H1 (cell line): ENCODE measurements at regions not wholly inside any gene's neighbourhood (a gene's known extent, or its start where the extent isn't known, plus 50 kb on each side); places are given as distances from the start of the nearest gene placed in this dataset.

Experiments
- CTCF ChIA-PET: fragments of 300-600 bp; sonication (Branson Sonifier 250); formaldehyde crosslinking; loops from one replicate; lab custom pipeline; 2021; ENCODE audit not compliant: partially characterized antibody; lab: Charles Lee
- POLR2A ChIA-PET: fragments of 300-600 bp; sonication (Branson Sonifier 250); formaldehyde crosslinking; loops from one replicate; lab custom pipeline; 2021; ENCODE audit warnings: inconsistent platforms; ENCODE audit not compliant: partially characterized antibody; lab: Charles Lee
- DNase-seq, 2 experiments: peaks; one replicate each; pipeline versions ENCODE4 v3.0.0 to v3.0.0-alpha.2; 2010 to 2022; ENCODE audit warnings: low spot score in 2 of 2, low read depth in 1 of 2, mixed read lengths in 1 of 2
- FAIRE-seq: peaks from 2 replicates; lab custom pipeline; 2011; peaks lifted over from hg19 to GRCh38; lab: Jason Lieb, UNC
- H2AFZ ChIP-seq: 2 replicates; pipeline ENCODE4 v1.8.1; 2012; ENCODE audit warnings: low read length, inconsistent platforms
- H2AK5ac ChIP-seq: 2 replicates; pipeline ENCODE4 v1.6.1; 2013; ENCODE audit warnings: low read depth, low read length
- H2BK120ac ChIP-seq: replicated peaks from 2 replicates; pipeline ENCODE3; 2013; ENCODE audit warnings: low read depth, low read length, inconsistent platforms
- H2BK12ac ChIP-seq: 2 replicates; pipeline ENCODE4 v1.6.1; 2013; ENCODE audit warnings: low read depth, low read length
- H2BK15ac ChIP-seq: 2 replicates; pipeline ENCODE4 v1.6.1; 2013; ENCODE audit warnings: low read length
- H2BK20ac ChIP-seq: 2 replicates; pipeline ENCODE4 v1.6.1; 2013; ENCODE audit warnings: low read length
- H2BK5ac ChIP-seq: 2 replicates; pipeline ENCODE4 v1.6.1; 2013; ENCODE audit warnings: low read depth, low read length
- H3K14ac ChIP-seq: 2 replicates; pipeline ENCODE4 v1.6.1; 2013; ENCODE audit warnings: inconsistent platforms; ENCODE audit not compliant: insufficient read length
- H3K18ac ChIP-seq: 2 replicates; pipeline ENCODE4 v1.6.1; 2013; ENCODE audit warnings: low read length; ENCODE audit errors: extremely low read depth
- H3K23ac ChIP-seq: 2 replicates; pipeline ENCODE4 v1.6.1; 2013; ENCODE audit warnings: inconsistent platforms; ENCODE audit not compliant: insufficient read length
- H3K23me2 ChIP-seq: 2 replicates; pipeline ENCODE4 v1.6.1; 2013; ENCODE audit warnings: low read depth, low read length
- H3K27ac ChIP-seq: 2 replicates; pipeline ENCODE4 v1.6.1; 2011; ENCODE audit warnings: low read depth, low read length, inconsistent platforms
- H3K27me3 ChIP-seq, 4 experiments: replicated peaks in 1 of 4; 1 replicate in 1 of 4; 2 replicates in 3 of 4; pipeline versions ENCODE4 v1.6.1 to v1.8.1; 2011 to 2013; ENCODE audit warnings: low read length in 3 of 4, mild to moderate bottlenecking in 3 of 4, inconsistent platforms in 2 of 4, mixed read lengths in 2 of 4, moderate library complexity in 1 of 4; ENCODE audit not compliant: control insufficient read depth in 3 of 4, insufficient read depth in 3 of 4; ENCODE audit errors: extremely low read depth in 1 of 4
- H3K36me3 ChIP-seq, 4 experiments: 2 replicates each; pipeline versions ENCODE4 v1.6.1 to v1.8.1; 2011 to 2013; ENCODE audit warnings: mild to moderate bottlenecking in 4 of 4, low read length in 3 of 4, moderate library complexity in 2 of 4, control low read depth in 1 of 4, inconsistent platforms in 1 of 4; ENCODE audit not compliant: insufficient read depth in 4 of 4, control insufficient read depth in 2 of 4
- H3K4ac ChIP-seq: replicated peaks from 2 replicates; pipeline ENCODE3; 2013; ENCODE audit warnings: low read length, low read depth, mixed read lengths, inconsistent platforms; ENCODE audit not compliant: insufficient read length
- H3K4me1 ChIP-seq, 4 experiments: replicated peaks in 1 of 4; 1 replicate in 1 of 4; 2 replicates in 3 of 4; pipeline versions ENCODE4 v1.6.1 to v1.8.1; 2011 to 2013; ENCODE audit warnings: low read length in 3 of 4, inconsistent platforms in 2 of 4, mixed read lengths in 1 of 4; ENCODE audit not compliant: insufficient read depth in 4 of 4, control insufficient read depth in 3 of 4
- H3K4me2 ChIP-seq, 2 experiments: 2 replicates each; pipeline versions ENCODE4 v1.6.1 to v1.8.1; 2011 to 2013; ENCODE audit warnings: low read depth in 2 of 2, low read length in 2 of 2, control low read depth in 1 of 2, inconsistent platforms in 1 of 2, mild to moderate bottlenecking in 1 of 2; ENCODE audit not compliant: insufficient read depth in 1 of 2
- H3K4me3 ChIP-seq, 4 experiments: fragments of 200-600, 300-600 bp in 1 of 4; sonication (generic), shearing (Covaris generic), sonication (Bioruptor Twin) in 1 of 4; 2 replicates each; pipeline versions ENCODE4 v1.5.1 to v1.8.1; 2011 to 2016; ENCODE audit warnings: low read length in 4 of 4, low read depth in 3 of 4, control low read depth in 2 of 4, inconsistent platforms in 2 of 4, mild to moderate bottlenecking in 2 of 4, mixed read lengths in 1 of 4, moderate library complexity in 1 of 4; ENCODE audit not compliant: insufficient read depth in 2 of 4; ENCODE audit errors: extremely low read depth in 1 of 4
- H3K56ac ChIP-seq: replicated peaks from 2 replicates; pipeline ENCODE3; 2013; ENCODE audit warnings: low read depth, mild to moderate bottlenecking, mixed read lengths, low read length, inconsistent platforms; ENCODE audit not compliant: insufficient read length
- H3K79me1 ChIP-seq: 2 replicates; pipeline ENCODE4 v1.6.1; 2013; ENCODE audit warnings: low read depth, low read length, control low read depth
- H3K79me2 ChIP-seq, 2 experiments: 2 replicates each; pipeline versions ENCODE4 v1.6.1 to v1.8.1; 2012 to 2013; ENCODE audit warnings: low read length in 2 of 2, mild to moderate bottlenecking in 2 of 2, inconsistent platforms in 1 of 2; ENCODE audit not compliant: insufficient read depth in 2 of 2, control insufficient read depth in 1 of 2
- H3K9ac ChIP-seq, 4 experiments: replicated peaks in 1 of 4; 1 replicate in 1 of 4; 2 replicates in 3 of 4; pipeline versions ENCODE4 v1.6.1 to v1.8.1; 2011 to 2013; ENCODE audit warnings: low read depth in 3 of 4, low read length in 3 of 4, control low read depth in 2 of 4, mild to moderate bottlenecking in 2 of 4, moderate library complexity in 2 of 4, inconsistent platforms in 1 of 4; ENCODE audit errors: extremely low read depth in 1 of 4
- H3K9me3 ChIP-seq, 2 experiments: 2 replicates each; pipeline versions ENCODE4 v1.6.1 to v1.8.1; 2012 to 2013; ENCODE audit warnings: mild to moderate bottlenecking in 2 of 2, moderate library complexity in 2 of 2, control low read depth in 1 of 2, inconsistent platforms in 1 of 2, low read depth in 1 of 2, low read length in 1 of 2, mixed read lengths in 1 of 2; ENCODE audit not compliant: insufficient read depth in 2 of 2
- H4K20me1 ChIP-seq, 2 experiments: replicated peaks in 1 of 2; 2 replicates each; pipeline versions ENCODE3 to v1.8.1; 2011 to 2013; ENCODE audit warnings: inconsistent platforms in 2 of 2, low read length in 2 of 2, mild to moderate bottlenecking in 1 of 2; ENCODE audit not compliant: insufficient read depth in 2 of 2, control insufficient read depth in 1 of 2
- H4K5ac ChIP-seq: 2 replicates; pipeline ENCODE4 v1.6.1; 2013; ENCODE audit warnings: low read length, low read depth, mixed read lengths, inconsistent platforms; ENCODE audit not compliant: insufficient read length
- H4K8ac ChIP-seq: 2 replicates; pipeline ENCODE4 v1.8.0; 2013; ENCODE audit warnings: mild to moderate bottlenecking, moderate library complexity, low read length, inconsistent platforms; ENCODE audit not compliant: insufficient read depth; ENCODE audit errors: extremely low read depth
- H4K91ac ChIP-seq: replicated peaks from 2 replicates; pipeline ENCODE3; 2013; ENCODE audit warnings: low read length, mixed read lengths, inconsistent platforms; ENCODE audit not compliant: insufficient read length
- BCL11A ChIP-seq, 2 experiments: IDR thresholded peaks; one replicate each; pipeline ENCODE4 v1.6.1; 2011; ENCODE audit warnings: low read depth in 2 of 2, low read length in 2 of 2, mild to moderate bottlenecking in 2 of 2
- CEBPB ChIP-seq: IDR thresholded peaks from 2 replicates; pipeline ENCODE4 v1.6.1; 2012; ENCODE audit warnings: low read depth, low read length
- CHD2 ChIP-seq: IDR thresholded peaks from 2 replicates; pipeline ENCODE4 v1.6.1; 2012; ENCODE audit warnings: low read length, improper control_type of control experiment
- EP300 ChIP-seq, 2 experiments: IDR thresholded peaks; 1 replicate in 1 of 2; 2 replicates in 1 of 2; pipeline ENCODE4 v1.6.1; 2011 to 2012; ENCODE audit warnings: low read depth in 2 of 2, low read length in 2 of 2, mild to moderate bottlenecking in 2 of 2, borderline replicate concordance in 1 of 2, inconsistent platforms in 1 of 2, moderate library complexity in 1 of 2
- GTF2F1 ChIP-seq: IDR thresholded peaks from 2 replicates; pipeline ENCODE4 v1.6.1; 2012; ENCODE audit warnings: low read depth, low read length, improper control_type of control experiment, borderline replicate concordance
- MAFK ChIP-seq: IDR thresholded peaks from 2 replicates; pipeline ENCODE4 v1.6.1; 2012; ENCODE audit warnings: low read depth, mild to moderate bottlenecking, improper control_type of control experiment, low read length
- MAX ChIP-seq: IDR thresholded peaks from 2 replicates; pipeline ENCODE4 v1.6.1; 2012; ENCODE audit warnings: inconsistent platforms
- POU5F1 ChIP-seq: IDR thresholded peaks from 2 replicates; pipeline ENCODE4 v1.6.1; 2011; ENCODE audit warnings: low read depth, mild to moderate bottlenecking, low read length, moderate library complexity
- RNF2 ChIP-seq: fragments of 200-900, 300-1000 bp; sonication (generic); IDR thresholded peaks from 2 replicates; pipeline ENCODE4 v1.7.1; 2016; ENCODE audit warnings: borderline replicate concordance, low read depth, mild to moderate bottlenecking, antibody characterized with exemption, low read length; ENCODE audit not compliant: poor library complexity, severe bottlenecking; ENCODE audit errors: missing control alignments
- SAP30 ChIP-seq: fragments of 300-600 bp; sonication (generic); IDR thresholded peaks from 2 replicates; pipeline ENCODE4 v1.7.1; 2012; ENCODE audit warnings: low read length, moderate library complexity, mild to moderate bottlenecking, inconsistent platforms; ENCODE audit not compliant: insufficient read depth, insufficient replicate concordance
- SP1 ChIP-seq: IDR thresholded peaks from 2 replicates; pipeline ENCODE4 v1.6.1; 2011; ENCODE audit warnings: low read depth, low read length
- SP4 ChIP-seq: IDR thresholded peaks from 2 replicates; pipeline ENCODE4 v1.6.1; 2012; ENCODE audit warnings: low read length, inconsistent platforms
- SUZ12 ChIP-seq: fragments of 200-600 bp; sonication (generic); IDR thresholded peaks from 2 replicates; pipeline ENCODE4 v1.6.1; 2012; ENCODE audit warnings: mild to moderate bottlenecking, inconsistent platforms, low read length, moderate library complexity, mixed read lengths
- TCF12 ChIP-seq: IDR thresholded peaks from 2 replicates; pipeline ENCODE4 v1.6.1; 2011; ENCODE audit warnings: low read depth, mild to moderate bottlenecking, low read length
- WGBS, 2 experiments: shearing (Covaris generic) in 1 of 2; methylation state at CpG; one replicate each; pipeline versions ENCODE4 v1.1.6 to v1.1.7; 2013 to 2015; ENCODE audit warnings: low lambda C conversion rate in 2 of 2, mixed read lengths in 2 of 2, inconsistent platforms in 1 of 2, low coverage in 1 of 2, missing lambda C conversion rate in 1 of 2; ENCODE audit not compliant: insufficient replicate concordance in 2 of 2, insufficient coverage in 1 of 2, insufficient read length in 1 of 2; ENCODE audit errors: extremely low coverage in 1 of 2, missing lambda C conversion rate in 1 of 2; 5-methylcytosine and 5-hydroxymethylcytosine counted together

DNA sequence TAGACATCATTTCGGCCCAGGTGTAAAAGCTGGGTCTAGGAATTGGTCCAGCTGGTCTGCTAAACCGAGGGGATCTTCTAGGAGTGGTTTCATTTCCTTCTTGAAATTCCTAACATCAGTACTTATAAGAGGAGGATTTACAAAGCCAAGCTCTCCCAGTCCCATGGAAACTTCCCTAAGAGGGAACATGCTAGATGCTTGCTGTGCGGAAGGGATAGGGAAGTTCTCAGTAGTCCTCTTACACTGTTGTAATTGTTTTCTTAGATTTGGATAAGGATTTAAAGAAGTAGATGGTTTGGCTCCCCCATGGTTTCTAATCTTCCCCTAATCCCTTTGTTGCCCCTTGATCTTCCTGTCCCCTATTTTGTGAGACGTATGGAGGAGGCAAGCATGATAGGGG, 89.7 kb upstream of the XCR1 start:
- DNase-seq = no peak
- Histone ChIP-seq H3K27me3 (no peaks in the 10 kb centered on the region), H3K56ac (no peak overlapping the region), H3K4me3 (no peak overlapping the region), H2BK12ac (no peak overlapping the region), H2AFZ (no peak overlapping the region), H2AK5ac (no peak overlapping the region), H3K9me3 (no peaks in the 10 kb centered on the region), H3K27ac (no peak overlapping the region), H2BK15ac (no peak overlapping the region), H3K4me2 (no peak overlapping the region), H2BK120ac (no peak overlapping the region), H3K9ac (no peak overlapping the region), H2BK5ac (no peak overlapping the region), H3K18ac (no peak overlapping the region), H3K79me2 (no peaks in the 10 kb centered on the region), H4K20me1 (no peaks in the 10 kb centered on the region), H3K79me1 (no peaks in the 10 kb centered on the region), H3K36me3 (no peaks in the 10 kb centered on the region), H2BK20ac (no peak overlapping the region), H4K91ac (no peak overlapping the region), H4K5ac (no peak overlapping the region), H3K14ac (no peak overlapping the region), H3K23ac (no peak overlapping the region), H3K4me1 (peaks cover 0 to 3% (median 0%) of the 10 kb centered on the region in 4 experiments; a peak in 3 of 7 replicates), H3K23me2 (no peaks in the 10 kb centered on the region; the same call in 1 of the 2 replicates), H3K4ac (no peak overlapping the region), H4K8ac (no peak overlapping the region)
- no peak for TF ChIP-seq SP1
- TF ChIP-seq MAX = no peak
- TF ChIP-seq SUZ12 = no peak
- TF ChIP-seq RNF2 = no peak
- no peak for TF ChIP-seq GTF2F1
- no peak for TF ChIP-seq EP300 (IDR thresholded peaks at IDR 0.05; ENCODE audit: borderline replicate concordance in 1 of 2, low read depth in 2 of 2, low read length in 2 of 2)
- TF ChIP-seq TCF12 = no peak
- no peak for TF ChIP-seq POU5F1
- TF ChIP-seq MAFK = no peak
- no peak for TF ChIP-seq BCL11A (IDR thresholded peaks at IDR 0.05; ENCODE audit: low read depth in 2 of 2, low read length in 2 of 2)
- no peak for TF ChIP-seq SP4
- TF ChIP-seq CEBPB = no peak
- TF ChIP-seq SAP30 = no peak
- TF ChIP-seq CHD2 = no peak
- 91% methylated on average over 4 of the region's 4 CpGs; no CpG with 5 or more reads in 1 of the 2 experiments for WGBS, 2 experiments
- no peak for FAIRE-seq
- POLR2A ChIA-PET = no interaction called here
- CTCF ChIA-PET = interaction anchor here (0.9 to 1.5 kb wide), 5 partner anchors 20 to 252 kb away, joined by 3 to 4 read pairs (median 3); partner anchors contain the start of gene CCR1
